Erythroblast (primary cell): ENCODE measurements at regions not wholly inside any gene's neighbourhood (a gene's known extent, or its start where the extent isn't known, plus 50 kb on each side); places are given as distances from the start of the nearest gene placed in this dataset.

Experiments used
- GATA1 ChIP-seq: IDR thresholded peaks from 2 replicates; pipeline ENCODE4 v1.6.1; 2011; ENCODE audit warnings: low read depth, mild to moderate bottlenecking, control low read depth, low read length, moderate library complexity
- POLR2A ChIP-seq: IDR thresholded peaks from 2 replicates; pipeline ENCODE4 v1.6.1; 2011; ENCODE audit warnings: mild to moderate bottlenecking, low read length

GRCh38 chr3:106703524-106703923, 673.7 kb upstream of the CCDC54 start:
- TF ChIP-seq POLR2A (no peak), GATA1 (no peak)
